Activated gamma-delta T cell treated with anti-CD3 and anti-CD28 coated beads, Interleukin-2, amount 50 U/mL, for 16 hours (primary cell): ENCODE measurements at regions not wholly inside any gene's neighbourhood (a gene's known extent, or its start where the extent isn't known, plus 50 kb on each side); places are given as distances from the start of the nearest gene placed in this dataset.
"Not testable (repeated sequence)": the region's sequence is repeated elsewhere in the genome, so short reads cannot be mapped to it uniquely, and the experiment has no call there.

Experiments
- DNase-seq: peaks from one replicate; pipeline ENCODE4 v3.0.0-alpha.2; 2020; ENCODE audit warnings: low read depth

GRCh38 chr1:61579802-61580201 lies 145.1 kb downstream of the TM2D1 start:
- DNase-seq: no peak

GRCh38 chr1:61572046-61572445 lies 152.9 kb downstream of the TM2D1 start:
- DNase-seq: no peak

- DNase-seq: no peak
Observed at GRCh38 chr1:61570191-61570590, 154.8 kb downstream of the TM2D1 start.

GRCh38 chr1:61569303-61569621 lies 155.7 kb downstream of the TM2D1 start:
- DNase-seq: no peak

- DNase-seq: no peak
Observed at GRCh38 chr1:61568460-61569302, 156.3 kb downstream of the TM2D1 start.

- DNase-seq: no peak
Observed at GRCh38 chr1:61566177-61566576, 158.8 kb downstream of the TM2D1 start.

- DNase-seq: no peak
Observed at GRCh38 chr1:61563611-61564010, 161.3 kb downstream of the TM2D1 start.

GRCh38 chr1:61561666-61562065 lies 163.3 kb downstream of the TM2D1 start:
- no peak for DNase-seq

GRCh38 chr1:61560385-61560784 lies 164.6 kb downstream of the TM2D1 start:
- no peak for DNase-seq

GRCh38 chr1:61556631-61557030 lies 168.3 kb downstream of the TM2D1 start:
- DNase-seq: no peak

- DNase-seq: no peak
Observed at GRCh38 chr1:61552630-61553305, 172.2 kb downstream of the TM2D1 start.

- DNase-seq: not testable (repeated sequence)
Observed at GRCh38 chr1:61547302-61547701, 177.6 kb downstream of the TM2D1 start.

- not testable (repeated sequence) for DNase-seq
Observed at GRCh38 chr1:61544870-61545269, 180.1 kb downstream of the TM2D1 start.

GRCh38 chr1:61543498-61543897 lies 181.4 kb downstream of the TM2D1 start:
- not testable (repeated sequence) for DNase-seq

- DNase-seq: no peak
Observed at GRCh38 chr1:61539720-61540462, 185.1 kb downstream of the TM2D1 start.

- DNase-seq: no peak
Observed at GRCh38 chr1:61538228-61538627, 186.7 kb downstream of the TM2D1 start.

- no peak for DNase-seq
Observed at GRCh38 chr1:61536174-61537108, 188.5 kb downstream of the TM2D1 start.

GRCh38 chr1:61534847-61535246 lies 190.1 kb downstream of the TM2D1 start:
- DNase-seq: no peak

- DNase-seq: no peak
Observed at GRCh38 chr1:61533546-61533945, 191.4 kb downstream of the TM2D1 start.

GRCh38 chr1:61531716-61532115 lies 193.2 kb downstream of the TM2D1 start:
- DNase-seq: no peak

- no peak for DNase-seq
Observed at GRCh38 chr1:61523893-61524605, 200.9 kb downstream of the TM2D1 start.
